RWPE2 (cell line): ENCODE measurements at regions not wholly inside any gene's neighbourhood (a gene's known extent, or its start where the extent isn't known, plus 50 kb on each side); places are given as distances from the start of the nearest gene placed in this dataset.

Source experiments
- ATAC-seq: fragments of 200-7000 bp; cut with Tn5 transposase; 3 replicates; pipeline ENCODE4 v1.9.1; 2021; ENCODE audit warnings: low read depth
- DNase-seq: peaks from one replicate; pipeline ENCODE4 v3.0.0-alpha.2; 2020; ENCODE audit warnings: low spot score
- H3K27ac ChIP-seq: fragments of 450-650 bp; 2 replicates; pipeline ENCODE4 v1.5.1; 2017; ENCODE audit warnings: mild to moderate bottlenecking; ENCODE audit not compliant: poor library complexity, severe bottlenecking
- H3K27me3 ChIP-seq: fragments of 250-450 bp; sonication (Bioruptor Pico); 2 replicates; pipeline ENCODE4 v1.5.1; 2021; ENCODE audit warnings: mild to moderate bottlenecking, moderate library complexity; ENCODE audit not compliant: insufficient read depth, poor library complexity, severe bottlenecking
- H3K36me3 ChIP-seq: fragments of 250-450 bp; sonication (Bioruptor Pico); 2 replicates; pipeline ENCODE4 v1.5.1; 2020; ENCODE audit warnings: low read depth, mild to moderate bottlenecking, moderate library complexity
- H3K4me1 ChIP-seq: fragments of 250-450 bp; sonication (Bioruptor Pico); 2 replicates; pipeline ENCODE4 v1.5.1; 2021; ENCODE audit warnings: mild to moderate bottlenecking, moderate library complexity; ENCODE audit not compliant: insufficient read depth, poor library complexity, severe bottlenecking
- H3K4me3 ChIP-seq: fragments of 250-450 bp; sonication (Bioruptor Pico); 2 replicates; pipeline ENCODE4 v1.5.1; 2021; ENCODE audit warnings: mild to moderate bottlenecking, moderate library complexity; ENCODE audit not compliant: severe bottlenecking
- H3K9me3 ChIP-seq: fragments of 250-450 bp; sonication (Bioruptor Pico); 2 replicates; pipeline ENCODE4 v1.5.1; 2021; ENCODE audit warnings: mild to moderate bottlenecking, moderate library complexity; ENCODE audit not compliant: severe bottlenecking
- TF ChIP-seq, protein P1 (sequence below): fragments of 450-650 bp; IDR thresholded peaks from one replicate; pipeline ENCODE4 v1.5.1; 2017; ENCODE audit warnings: mild to moderate bottlenecking, moderate library complexity; ENCODE audit not compliant: poor library complexity, severe bottlenecking

DNA sequence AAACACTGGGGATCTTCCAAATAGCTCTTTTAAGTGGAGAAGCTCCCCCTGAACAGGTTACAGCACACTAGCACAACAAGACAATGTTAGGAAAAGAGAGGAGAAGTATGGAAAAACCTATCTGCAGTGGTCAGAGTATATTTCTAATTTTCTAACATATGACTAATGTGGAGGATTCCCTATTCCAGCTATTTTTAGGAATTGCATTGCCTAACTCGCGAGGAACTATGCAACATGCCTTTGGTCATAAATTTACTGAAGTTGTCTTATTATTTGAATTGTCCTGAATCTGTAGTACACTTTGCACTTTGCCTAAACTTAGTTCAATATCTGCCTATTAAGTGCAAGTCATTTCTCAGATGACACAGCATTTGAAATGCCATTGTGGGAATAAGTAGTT lies 381.4 kb downstream of the CCDC85A start:
- Histone ChIP-seq H3K9me3 (no peaks in the 10 kb centered on the region), H3K4me1 (no peaks in the 10 kb centered on the region), H3K27me3 (no peaks in the 10 kb centered on the region), H3K4me3 (no peak overlapping the region), H3K27ac (no peak overlapping the region), H3K36me3 (no peaks in the 10 kb centered on the region)
- DNase-seq (no peak), ATAC-seq (no peak)
- TF ChIP-seq, protein P1, sequence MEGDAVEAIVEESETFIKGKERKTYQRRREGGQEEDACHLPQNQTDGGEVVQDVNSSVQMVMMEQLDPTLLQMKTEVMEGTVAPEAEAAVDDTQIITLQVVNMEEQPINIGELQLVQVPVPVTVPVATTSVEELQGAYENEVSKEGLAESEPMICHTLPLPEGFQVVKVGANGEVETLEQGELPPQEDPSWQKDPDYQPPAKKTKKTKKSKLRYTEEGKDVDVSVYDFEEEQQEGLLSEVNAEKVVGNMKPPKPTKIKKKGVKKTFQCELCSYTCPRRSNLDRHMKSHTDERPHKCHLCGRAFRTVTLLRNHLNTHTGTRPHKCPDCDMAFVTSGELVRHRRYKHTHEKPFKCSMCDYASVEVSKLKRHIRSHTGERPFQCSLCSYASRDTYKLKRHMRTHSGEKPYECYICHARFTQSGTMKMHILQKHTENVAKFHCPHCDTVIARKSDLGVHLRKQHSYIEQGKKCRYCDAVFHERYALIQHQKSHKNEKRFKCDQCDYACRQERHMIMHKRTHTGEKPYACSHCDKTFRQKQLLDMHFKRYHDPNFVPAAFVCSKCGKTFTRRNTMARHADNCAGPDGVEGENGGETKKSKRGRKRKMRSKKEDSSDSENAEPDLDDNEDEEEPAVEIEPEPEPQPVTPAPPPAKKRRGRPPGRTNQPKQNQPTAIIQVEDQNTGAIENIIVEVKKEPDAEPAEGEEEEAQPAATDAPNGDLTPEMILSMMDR, result no peak

DNA sequence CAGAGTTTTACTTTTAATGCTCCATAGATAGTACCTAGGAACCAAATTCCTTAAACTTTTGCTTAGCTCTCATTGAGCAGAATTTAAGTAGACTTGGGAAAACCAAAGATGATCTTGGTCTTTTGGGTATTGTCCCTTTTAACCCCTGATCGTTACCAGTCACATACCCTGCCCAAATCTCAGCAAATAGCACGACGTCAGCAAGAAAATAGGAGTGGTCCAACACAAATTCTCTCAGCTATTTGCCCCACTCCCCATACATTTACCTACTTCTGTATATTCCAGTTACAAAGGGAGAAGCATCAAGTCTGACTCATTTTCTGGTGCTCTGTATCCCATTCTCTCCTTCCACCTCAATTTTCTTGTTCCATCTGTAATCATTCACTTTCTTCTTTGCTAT lies 387.3 kb downstream of the CCDC85A start:
- H3K9me3 ChIP-seq, result no peaks in the 10 kb centered on the region
- no peak overlapping the region for H3K27ac ChIP-seq
- TF ChIP-seq, protein P1, result no peak
- no peaks in the 10 kb centered on the region for H3K27me3 ChIP-seq
- no peaks in the 10 kb centered on the region for H3K36me3 ChIP-seq
- ATAC-seq (no peak), DNase-seq (no peak)
- no peaks in the 10 kb centered on the region for H3K4me1 ChIP-seq
- no peak overlapping the region for H3K4me3 ChIP-seq

DNA sequence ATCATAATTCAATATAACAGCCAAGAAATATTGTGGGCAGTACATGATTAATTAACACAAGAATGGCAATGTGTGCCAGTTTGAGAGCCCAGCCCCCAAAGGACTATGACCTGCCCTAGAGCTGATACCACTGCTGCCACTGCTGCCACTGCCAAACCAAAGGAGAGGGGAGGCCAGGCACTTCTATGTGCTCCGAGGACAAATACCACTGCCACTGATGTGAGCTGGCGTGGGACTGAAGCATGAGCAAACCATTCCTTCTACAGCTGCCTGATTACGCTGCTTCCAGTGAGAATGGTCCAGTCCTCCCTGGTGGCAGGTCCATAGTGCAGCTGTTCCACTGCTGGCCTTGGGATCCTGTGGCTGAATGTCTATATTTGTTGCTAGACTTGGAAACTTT lies 392.2 kb downstream of the CCDC85A start:
- Histone ChIP-seq H3K9me3 (no peaks in the 10 kb centered on the region), H3K36me3 (no peaks in the 10 kb centered on the region), H3K4me1 (no peaks in the 10 kb centered on the region), H3K27me3 (no peaks in the 10 kb centered on the region), H3K27ac (no peak overlapping the region), H3K4me3 (no peak overlapping the region)
- TF ChIP-seq, protein P1, result no peak
- ATAC-seq, result no peak
- no peak for DNase-seq

DNA sequence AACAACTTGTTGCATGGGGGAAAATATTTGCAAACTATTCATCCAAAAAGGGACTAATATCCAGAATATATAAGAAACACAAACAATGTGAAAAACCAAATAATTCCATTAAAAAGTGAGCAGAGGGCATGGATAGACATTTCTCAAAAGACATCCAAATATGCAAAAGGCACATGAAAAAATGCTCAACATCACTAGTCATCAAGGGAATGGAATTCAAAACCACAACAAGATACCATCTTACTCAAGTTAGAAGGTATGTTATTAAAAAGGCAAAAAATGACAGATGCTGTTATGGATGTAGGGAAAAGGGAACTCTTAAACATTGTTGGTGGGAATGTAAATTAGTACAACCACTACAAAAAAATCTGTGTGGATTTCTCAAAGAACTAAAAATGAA lies 396.5 kb downstream of the CCDC85A start:
- Histone ChIP-seq H3K27ac (peak overlapping the region; percentile 24), H3K27me3 (no peaks in the 10 kb centered on the region), H3K4me1 (peaks cover 3% of the 10 kb centered on the region), H3K4me3 (no peak overlapping the region), H3K9me3 (no peaks in the 10 kb centered on the region), H3K36me3 (no peaks in the 10 kb centered on the region)
- DNase-seq (no peak), ATAC-seq (peak; percentile 67; the same call in 2 of the 3 replicates)
- TF ChIP-seq, protein P1, result no peak

DNA sequence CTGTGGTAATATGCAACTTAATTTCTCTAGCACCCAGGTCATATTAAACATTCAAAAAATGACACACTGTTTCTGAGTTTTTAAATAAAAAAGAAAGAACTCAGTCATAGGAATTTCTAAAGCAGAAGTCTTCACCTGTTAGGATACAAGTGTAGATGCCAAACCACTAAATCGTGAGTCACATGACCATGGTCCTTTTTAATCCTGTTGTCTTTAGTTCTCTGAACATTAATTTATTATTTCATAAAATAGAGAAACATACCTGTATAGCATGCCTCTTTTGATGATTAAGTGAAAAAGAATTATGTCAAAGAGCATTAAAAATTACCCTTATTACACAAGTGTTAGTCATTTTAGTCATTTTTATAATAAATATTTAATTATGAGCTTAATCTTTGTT lies 398.8 kb downstream of the CCDC85A start:
- Histone ChIP-seq H3K4me3 (no peak overlapping the region), H3K9me3 (no peaks in the 10 kb centered on the region), H3K27me3 (no peaks in the 10 kb centered on the region), H3K36me3 (no peaks in the 10 kb centered on the region), H3K27ac (peak overlapping the region; percentile 37), H3K4me1 (peaks cover 3% of the 10 kb centered on the region)
- ATAC-seq (peak; percentile 83), DNase-seq (no peak)
- TF ChIP-seq, protein P1, result no peak
